ENCODE measurements at regions not wholly inside any gene's neighbourhood (a gene's known extent, or its start where the extent isn't known, plus 50 kb on each side); places are given as distances from the start of the nearest gene placed in this dataset.

DNA sequence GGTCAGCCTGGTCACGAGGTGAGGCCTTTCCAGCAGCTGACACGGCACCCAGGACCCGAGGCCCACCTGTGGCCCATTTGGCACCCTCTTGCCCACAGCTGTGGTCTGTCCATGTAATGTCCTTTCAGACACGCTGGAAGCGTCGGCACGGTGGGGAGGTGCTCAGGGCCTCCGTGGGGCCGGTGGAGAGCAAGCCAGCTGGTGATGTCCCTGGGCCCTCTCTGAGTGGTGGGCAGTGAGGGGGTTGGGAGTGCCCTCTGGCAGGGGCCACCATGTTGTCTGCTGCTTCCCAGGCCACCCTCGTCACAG is 97.3 kb upstream of the ZNF469 start:
- DNase-seq (ENCODE audit: low read depth): no peak

DNA sequence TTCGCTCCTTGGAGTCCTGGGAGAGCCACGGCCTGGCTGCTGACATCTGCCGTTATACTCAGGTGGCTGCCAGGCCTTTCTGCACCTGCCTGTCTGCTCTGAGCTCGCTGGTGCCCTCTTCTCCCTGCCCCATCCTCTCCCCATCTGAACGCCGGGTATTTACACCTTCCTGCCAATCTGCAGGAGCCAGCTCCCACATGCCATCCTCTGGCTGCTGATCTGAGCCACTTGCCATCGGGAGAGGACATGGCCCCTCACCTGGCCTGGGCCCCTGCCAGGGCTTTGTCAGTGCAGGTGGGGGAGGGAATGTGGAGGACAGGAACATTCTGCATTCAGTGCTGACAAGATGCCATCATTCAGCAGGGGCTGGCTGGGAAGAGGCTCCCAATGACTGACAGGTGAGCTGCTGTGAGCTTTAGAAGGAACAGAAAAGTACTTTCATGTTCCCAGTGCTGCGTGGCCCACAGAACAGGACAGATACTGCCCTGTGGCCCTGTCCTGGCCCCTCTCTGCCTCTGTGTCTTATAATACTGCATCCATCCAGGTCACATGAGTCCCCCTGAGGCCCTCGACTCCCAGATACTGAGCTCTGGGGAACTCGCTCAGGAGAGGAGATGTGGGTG is 96.3 kb upstream of the ZNF469 start:
- no peak for DNase-seq (ENCODE audit: low read depth)

DNA sequence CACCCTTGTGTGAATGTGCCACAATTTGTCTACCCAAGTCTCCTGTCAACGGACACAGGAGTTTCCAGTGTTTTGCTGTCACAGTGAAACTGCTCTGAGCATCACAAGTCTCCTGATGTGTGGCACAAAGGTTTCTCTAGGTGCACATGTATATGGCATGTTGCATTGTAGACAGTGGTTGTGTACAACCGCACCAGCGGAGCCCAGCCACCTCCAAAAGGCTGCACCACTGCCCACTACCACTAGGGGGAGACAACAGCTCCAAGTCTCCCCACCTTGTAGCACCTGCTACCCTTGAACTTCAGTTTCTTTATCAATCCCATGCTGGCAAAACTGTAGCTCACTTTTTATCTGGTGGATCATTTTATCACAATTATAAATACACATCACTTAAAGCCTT is 95.5 kb upstream of the ZNF469 start:
- peak; percentile 30 for DNase-seq (ENCODE audit: low read depth)

DNA sequence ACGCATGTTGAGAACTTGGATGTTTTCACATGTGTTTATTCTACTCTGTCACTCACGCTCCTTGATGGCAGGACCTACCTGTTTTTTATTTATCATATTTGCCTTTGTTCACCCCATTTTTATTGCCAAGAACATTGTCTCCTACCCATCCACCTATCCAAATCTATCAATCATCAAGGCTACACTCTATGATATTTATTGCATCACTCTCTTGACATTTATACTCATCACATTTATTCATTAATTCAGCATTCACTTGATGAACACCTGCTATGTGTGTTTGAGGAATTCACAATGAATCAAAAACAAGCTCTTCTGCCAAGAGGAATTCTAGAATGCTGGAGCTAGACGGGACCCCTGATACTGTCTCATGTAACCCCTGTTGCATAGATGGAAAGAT is 94.5 kb upstream of the ZNF469 start:
- no peak for DNase-seq (ENCODE audit: low read depth)

DNA sequence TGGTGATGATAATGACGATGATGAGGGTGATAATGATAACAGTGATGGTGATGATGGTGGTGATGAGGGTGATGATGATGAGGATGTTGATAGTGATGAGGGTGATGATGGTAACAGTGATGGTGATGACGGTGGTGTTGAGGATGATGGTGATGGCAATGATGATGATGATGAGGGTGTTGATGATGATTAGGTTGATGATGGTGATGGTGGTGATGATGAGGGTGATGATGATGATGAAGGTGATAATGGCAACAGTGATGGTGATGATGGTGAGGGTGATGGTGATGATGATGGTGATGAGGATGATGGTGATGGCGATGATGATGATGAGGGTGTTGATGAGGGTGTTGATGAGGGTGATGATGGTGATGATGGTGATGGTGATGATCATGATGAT is 93.8 kb upstream of the ZNF469 start:
- no peak for DNase-seq (ENCODE audit: low read depth)

DNA sequence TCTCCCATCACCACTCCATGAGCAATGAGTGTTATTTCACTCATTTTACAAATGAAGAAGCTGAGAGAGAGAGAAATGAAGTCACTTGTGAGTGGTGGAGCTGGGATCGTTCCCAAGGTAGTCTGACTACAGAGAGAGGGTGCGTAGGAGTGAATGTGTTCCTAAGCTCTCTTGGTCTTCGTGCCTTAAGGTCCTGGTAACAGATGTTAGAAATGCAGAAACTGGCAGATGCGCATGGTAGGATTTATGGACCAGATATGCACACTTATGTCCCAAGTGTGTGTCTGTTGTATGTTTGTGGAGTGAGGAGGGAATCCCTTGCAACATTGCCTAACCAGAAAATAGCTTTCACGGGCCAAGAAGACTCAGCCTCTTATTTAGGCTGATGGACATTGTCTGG is 93.2 kb upstream of the ZNF469 start:
- no peak for DNase-seq (ENCODE audit: low read depth)

DNA sequence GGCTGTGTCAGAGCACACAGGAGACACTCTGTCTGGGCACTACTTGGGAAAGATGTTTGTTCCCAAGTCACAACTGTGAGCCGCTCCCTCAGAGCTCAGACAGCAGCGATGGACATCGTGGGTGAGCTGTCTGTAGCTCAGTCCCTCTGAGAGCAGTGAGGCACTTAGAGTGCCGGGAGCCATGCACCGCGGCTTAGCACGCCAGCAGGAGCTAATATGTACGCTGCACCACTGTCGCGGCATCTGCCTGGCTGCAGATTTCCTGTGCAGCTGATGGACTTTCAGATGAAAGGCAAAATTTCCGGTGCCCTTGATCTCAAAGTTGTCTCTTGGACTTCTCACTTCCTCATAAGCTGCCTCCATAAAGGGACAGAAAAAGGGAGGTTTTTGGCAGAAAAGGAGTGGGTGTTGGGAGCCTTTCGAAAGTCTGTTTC is 92.8 kb upstream of the ZNF469 start:
- DNase-seq (ENCODE audit: low read depth): peak; percentile 25

DNA sequence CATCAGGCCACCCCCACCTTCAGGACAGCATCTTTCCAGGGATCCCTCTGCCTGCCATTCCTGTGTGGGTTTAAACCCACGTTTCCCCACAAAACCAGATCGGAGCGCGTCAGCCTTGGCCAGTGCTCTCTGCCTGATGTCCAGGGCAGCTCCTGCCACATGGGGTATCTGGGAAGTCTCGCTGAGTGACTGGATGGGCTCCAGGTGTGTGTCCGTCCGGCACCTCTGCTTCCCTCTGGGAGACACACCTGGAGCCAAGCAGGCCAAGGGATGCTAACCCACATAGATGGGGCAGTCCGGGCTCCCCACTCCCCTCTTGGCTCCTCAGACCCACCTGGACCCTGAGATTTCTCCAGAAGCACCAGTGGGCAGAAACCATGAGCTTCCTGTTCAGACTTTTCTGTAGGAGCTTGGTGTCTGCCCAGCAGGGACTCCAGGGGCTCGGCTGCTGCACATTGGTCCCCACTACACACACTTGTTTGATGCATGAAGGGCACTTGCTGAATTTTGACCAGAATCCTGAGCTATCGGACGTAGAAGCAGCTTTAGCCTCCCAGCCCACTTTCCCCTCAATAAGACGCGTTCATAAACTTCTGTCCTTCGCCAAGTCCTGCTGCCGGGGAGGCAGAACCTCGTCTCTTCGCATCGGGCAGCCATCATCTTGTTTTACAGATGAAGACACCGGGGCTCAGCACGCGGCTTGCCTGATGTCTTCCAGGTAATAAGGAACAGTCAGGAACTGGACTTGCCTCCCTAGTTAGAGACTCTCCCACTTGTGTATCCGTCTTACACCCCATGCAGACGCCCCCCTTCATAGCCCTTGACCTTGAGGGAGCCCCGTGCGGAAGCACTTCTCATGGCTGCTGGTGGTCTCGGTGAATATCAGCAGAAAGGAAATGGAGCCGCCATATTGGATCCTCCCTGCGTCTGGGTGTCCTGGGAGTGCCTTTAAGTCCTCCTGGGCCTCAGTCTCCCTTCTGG is 91.6 kb upstream of the ZNF469 start:
- no peak for DNase-seq (ENCODE audit: low read depth)

DNA sequence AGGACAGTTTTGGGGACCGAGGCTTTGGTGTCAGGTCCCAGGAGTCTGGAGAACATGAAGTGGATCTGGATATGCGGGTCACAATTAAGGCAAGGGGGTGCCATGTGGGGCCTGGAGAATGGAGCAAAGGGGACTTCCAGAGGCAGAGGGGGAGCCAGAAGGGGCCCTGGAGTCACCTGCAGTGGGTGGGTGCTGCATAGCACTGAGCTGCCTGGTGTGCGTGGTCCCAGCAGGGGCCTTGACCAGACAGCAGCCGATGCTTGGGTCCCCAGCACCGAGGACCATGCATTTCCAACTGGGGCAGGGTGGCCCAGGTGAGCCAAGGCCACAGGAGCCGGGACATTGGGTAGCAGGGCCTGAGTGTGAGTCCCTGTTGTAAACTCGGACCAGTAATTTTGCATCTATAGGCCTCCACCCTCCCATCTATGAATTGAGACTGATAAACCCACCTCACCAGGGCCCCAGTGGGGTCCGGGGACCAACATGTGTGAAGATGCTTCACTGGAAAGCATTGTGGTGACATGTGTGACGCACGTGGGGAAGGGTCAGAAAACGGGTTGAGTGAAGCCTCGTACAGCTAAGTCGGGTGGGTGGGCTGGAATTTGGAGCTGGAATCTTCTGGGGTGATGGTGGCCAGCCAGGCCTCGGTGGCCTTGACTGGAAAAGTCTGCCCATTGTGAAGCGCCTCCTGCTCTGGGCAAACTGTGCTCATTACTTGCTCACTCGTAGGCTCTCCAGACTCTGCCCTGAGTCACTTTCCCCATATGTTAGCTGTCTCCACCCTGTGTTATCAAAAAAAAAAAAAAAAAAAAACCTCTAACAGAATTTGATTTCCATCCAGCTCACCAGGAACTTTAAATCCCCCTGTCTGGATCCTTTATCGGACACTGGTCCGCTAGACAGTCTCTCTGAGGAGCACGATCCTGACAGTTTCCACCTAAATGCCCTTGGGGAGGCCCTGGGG is 90.5 kb upstream of the ZNF469 start:
- DNase-seq (ENCODE audit: low read depth): no peak

DNA sequence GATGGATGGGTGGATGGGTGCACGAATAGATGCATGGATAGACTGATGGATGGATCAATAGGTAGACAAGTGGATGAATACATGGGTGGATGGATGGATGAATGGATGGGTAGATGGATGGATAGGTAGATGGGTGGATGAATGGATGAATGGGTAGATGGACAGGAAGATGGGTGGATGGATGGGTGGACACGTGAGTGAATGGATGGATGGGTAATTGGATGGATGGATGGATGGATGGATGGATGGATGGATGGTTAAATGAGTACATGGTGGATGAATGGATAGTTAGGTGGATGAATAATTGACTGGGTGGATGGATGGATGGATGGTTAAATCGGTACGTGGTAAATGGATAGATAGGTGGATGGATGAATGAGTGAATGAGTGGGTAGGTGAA is 89.7 kb upstream of the ZNF469 start:
- DNase-seq (ENCODE audit: low read depth): no peak

DNA sequence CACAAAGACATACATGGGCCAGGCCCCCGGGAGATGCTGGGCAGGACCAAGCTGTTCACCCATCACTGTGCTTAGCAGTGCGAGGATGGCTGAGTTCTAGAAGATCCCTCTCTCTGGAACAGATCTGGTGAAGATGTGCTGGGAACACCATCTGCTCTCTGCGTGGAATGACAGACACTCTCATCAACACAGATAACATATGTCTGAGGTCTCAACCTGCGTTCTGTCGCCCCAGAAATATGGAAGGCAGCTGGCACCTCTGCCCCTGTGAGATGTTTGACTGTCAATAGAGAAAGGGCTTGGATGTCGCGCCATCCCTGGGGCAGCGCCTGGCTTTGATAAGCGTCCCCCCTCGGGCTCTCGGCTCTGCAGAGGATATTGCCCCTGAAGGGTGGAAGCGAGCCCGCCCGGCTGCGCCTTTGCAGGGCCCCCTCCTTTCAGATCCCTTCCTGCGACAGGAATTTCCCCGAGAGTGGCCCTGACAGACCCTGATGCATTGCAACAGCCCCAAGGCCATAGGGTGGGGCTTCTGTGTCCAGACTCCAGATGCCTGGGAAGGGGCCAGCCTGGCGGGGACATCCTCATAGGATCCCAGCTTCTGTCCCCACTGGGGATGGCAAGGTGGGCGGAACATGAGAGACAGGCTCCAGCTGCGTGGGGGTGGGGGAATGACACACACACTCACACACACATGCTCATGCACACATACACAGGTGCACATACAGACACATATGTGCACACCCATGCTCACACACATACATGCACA is 86.9 kb upstream of the ZNF469 start:
- DNase-seq (ENCODE audit: low read depth): no peak

DNA sequence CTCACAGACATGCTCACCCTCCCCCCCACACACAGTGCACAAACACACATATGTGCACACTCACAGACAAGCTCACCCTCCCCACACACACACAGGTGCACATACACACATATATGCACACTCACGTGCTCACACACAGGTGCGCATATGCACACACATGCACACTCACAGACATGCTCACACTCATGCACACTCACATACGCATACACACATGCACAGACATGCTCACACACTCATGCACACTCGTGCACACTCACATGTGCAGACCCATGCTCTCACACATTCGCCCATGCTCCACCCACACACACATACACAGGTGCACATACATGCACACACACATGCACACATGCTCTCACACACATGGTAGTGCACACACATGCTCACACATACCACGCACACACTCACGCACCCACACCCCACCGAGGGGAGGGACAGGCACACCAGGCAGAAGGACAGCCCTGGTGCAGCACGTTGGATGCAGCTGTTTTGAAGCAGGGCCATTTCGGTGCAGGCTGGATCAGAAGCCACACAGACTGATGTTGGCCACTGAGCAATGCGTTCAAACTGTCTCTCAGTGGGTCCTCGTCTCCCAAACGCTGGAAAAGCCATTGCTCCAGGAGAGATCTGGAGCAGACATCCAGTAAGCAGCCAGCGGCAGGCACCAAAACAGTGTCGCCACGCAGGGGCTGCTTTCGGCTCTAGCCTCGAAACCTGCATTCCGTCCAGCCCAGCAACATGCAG is 86.2 kb upstream of the ZNF469 start:
- no peak for DNase-seq (ENCODE audit: low read depth)

DNA sequence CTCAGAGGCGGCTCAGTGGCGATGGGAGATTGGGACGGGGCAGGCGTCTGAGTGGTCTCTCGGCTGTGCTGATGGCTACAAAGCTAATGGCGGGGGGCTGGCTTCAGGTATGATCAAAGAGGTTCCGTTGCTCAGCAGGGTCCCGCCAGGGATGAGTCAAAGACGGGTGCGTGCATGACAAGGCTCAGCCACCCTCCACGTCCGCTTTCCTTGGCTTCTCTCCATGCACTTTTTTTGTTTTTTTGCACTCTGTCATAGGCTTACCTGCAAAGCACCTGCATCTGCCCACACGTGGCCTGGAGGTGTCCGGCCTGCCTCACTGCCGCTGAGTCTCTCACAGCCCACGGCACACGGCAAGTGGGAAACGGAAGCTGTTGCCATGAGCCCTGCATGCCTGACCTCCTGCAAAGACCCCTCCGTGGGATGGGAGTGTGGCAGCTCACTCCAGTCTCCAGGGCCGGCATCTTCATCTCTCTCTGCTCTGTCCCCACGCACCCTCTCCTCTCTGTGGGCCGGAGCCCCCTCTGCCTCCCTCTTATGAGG is 85.5 kb upstream of the ZNF469 start:
- no peak for DNase-seq (ENCODE audit: low read depth)

DNA sequence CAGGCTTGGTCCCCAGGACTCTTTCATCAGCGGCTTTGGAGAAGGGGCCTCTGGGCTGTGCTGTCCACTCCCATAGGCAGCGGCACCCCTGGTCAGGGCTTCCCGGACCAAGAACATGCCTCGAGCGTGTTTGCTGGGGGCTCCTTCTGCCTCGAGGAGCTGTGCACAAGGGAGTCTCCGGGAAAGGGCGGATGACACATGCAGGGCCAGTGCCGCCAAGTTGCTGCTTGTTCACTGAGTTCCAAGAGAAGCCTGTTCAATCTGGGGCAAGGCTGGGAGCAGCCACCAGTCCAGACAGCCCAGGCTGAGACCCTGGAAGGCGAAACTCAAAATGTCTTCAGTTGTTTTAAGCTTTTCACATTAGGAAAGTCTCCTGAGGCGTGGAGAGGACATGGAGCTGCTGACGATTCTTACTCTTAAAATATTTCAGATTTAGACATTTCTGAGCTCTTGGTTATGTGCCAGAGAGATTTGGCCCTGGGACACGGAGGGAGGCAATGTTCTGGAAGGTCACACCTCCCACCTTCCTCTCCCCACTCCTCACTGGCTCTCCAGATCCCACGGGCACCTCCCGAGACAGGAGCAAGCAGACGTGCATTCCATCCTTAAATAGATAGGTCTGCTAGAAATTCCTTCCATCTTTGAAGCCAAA is 84.5 kb upstream of the ZNF469 start:
- no peak for DNase-seq (ENCODE audit: low read depth)

DNA sequence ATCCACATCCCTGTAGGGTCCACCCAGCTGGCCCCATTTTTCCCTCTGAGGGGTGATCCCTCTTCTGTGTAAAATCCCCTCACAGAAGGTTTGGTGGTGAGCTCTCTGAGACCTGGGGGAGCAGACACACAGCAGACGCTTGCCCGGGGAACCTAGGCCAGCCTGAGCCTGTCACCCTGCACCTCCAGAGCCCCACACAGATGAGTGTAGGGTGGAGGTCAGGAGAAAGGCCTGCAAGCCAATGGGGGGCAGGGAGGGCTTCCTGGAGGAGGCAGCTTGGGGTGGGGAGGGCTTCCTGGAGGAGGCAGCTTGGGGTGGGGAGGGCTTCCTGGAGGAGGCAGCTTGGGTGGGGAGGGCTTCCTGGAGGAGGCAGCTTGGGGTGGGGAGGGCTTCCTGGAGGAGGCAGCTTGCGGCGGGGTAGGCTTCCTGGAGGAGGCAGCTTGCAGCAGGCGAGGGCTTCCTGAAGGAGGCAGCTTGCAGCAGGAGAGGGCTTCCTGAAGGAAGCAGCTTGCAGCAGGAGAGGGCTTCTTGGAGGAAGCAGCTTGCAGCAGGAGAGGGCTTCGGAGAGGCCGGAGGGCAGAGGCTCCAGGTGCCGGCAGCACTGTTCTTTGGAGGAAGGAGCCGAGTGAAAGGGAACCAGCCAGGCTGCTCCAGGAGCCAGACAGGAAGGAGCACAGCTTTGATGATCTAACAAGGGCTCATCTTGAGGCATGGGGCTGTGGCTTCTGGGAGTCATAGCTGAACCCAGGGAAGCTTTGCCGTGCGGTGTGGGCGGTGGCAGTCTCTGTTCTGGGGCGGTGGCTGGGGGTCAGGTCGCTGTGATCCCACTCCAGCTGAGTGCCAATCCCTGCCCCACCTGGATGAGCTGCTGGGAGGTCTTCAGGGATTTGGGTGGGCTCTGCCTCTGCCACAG is 83.7 kb upstream of the ZNF469 start:
- peak; percentile 27 for DNase-seq (ENCODE audit: low read depth)

DNA sequence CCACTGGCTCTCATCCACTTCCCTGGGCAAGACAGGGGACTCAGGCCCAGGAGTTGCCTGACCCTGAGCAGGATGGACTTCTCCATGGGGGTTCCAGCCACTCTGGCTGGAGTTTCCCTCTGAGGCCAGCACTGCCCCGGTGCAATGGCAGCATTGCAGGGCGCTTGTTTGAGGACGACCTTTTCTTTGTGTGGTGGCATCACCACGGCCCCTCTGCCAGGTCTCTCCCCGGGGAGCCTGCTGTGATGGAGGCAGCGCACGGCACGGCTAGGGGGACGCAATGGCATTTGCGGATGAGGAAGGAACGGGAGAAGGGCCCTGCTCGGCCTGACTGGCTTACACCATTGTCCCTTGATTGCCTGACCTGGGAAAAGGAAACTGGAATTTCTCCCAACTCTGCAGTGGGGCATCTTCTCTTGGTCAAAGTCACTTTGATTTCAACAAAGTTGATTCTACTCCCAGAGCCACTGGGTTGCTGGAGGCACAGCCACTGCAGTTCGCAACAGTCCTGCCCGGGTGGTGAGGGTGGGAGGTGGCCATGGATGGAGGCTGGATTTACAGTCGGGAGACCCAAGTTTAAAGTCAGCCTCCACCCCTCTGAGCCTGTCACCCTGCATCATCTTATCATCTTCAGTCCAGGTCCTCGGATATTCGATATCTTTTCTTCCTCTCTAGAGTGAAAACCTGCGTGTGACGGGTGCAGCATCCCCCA is 82.9 kb upstream of the ZNF469 start:
- no peak for DNase-seq (ENCODE audit: low read depth)

DNA sequence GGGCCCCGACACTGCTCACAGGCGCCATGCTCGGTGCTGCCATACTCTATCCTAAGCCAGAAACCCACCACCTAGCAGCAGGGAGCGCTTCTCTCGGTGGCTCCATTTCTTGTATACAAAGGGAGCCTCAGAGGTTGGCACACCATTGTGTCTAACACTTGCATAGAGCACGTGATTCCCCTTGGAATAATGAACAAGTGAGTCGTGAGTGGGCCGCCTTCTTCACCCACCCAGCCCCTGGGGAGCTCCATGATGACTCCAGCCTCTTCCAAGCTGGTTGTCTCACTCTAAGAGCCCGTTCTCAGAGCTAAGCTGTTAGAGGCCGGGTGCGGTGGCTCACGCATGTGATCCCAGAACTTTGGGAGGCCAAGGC is 82.3 kb upstream of the ZNF469 start:
- DNase-seq (ENCODE audit: low read depth): no peak

DNA sequence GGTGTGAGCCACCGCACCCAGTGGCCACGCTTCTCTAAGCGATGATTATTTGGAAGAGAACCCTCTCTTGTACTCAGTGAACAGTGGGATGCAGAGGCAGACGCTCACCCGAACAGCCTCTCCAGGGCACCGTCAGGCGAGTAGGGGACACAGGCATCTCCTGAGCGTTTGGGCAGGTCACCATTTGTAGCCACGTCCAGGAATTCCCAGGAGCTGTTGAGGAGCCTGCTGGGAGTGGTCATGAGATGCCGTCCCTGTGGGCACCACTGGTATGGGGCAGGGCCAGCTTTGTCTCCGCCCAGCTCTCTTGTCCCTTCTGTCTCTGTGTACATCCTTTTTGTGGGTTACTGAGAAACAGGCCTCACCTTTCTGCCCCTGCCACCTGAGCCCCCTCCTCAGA is 81.3 kb upstream of the ZNF469 start:
- no peak for DNase-seq (ENCODE audit: low read depth)

DNA sequence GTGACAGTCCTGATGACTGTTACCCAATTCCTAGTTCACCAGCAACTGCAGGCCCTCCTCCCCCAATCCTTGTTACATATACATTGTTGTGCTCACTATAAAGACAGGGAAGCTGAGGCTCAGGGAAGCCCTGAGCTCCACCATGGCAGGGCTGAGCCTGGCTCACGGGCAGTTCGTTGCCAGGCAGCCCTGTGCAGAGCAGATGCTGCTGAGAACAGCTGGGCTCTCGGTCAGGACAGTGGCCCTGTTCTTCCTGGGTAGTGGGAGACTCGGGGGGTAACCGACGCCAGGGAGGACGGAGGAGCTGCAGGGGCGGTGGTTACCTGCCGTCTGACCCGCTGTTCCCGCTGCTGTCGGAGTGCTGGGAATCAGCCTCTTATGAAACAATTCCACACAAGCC is 80.9 kb upstream of the ZNF469 start:
- no peak for DNase-seq (ENCODE audit: low read depth)

Measured in CMK (cell line).